ENCODE measurements at regions not wholly inside any gene's neighbourhood (a gene's known extent, or its start where the extent isn't known, plus 50 kb on each side); places are given as distances from the start of the nearest gene placed in this dataset.

DNA sequence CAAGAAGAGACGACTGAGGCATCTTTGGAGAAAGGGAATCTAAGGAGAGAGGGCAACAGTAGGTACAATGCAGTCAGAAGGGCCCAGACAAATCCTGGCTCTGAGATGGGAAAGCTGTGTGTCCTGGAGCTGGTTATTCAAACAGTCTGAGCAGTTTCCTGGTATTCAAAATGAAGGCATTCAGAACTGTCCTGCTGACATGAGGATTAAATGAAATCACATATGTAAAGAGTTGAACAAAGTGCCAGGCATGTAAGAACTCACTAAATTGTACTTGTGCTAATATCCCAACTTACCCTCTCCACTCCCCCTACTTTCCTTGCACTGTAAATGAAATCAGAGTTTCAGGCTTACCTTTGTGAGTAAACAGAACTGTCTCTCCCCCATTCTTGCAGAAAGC lies 60.9 kb upstream of the LDB2 start:
- TF ChIP-seq, protein P1, sequence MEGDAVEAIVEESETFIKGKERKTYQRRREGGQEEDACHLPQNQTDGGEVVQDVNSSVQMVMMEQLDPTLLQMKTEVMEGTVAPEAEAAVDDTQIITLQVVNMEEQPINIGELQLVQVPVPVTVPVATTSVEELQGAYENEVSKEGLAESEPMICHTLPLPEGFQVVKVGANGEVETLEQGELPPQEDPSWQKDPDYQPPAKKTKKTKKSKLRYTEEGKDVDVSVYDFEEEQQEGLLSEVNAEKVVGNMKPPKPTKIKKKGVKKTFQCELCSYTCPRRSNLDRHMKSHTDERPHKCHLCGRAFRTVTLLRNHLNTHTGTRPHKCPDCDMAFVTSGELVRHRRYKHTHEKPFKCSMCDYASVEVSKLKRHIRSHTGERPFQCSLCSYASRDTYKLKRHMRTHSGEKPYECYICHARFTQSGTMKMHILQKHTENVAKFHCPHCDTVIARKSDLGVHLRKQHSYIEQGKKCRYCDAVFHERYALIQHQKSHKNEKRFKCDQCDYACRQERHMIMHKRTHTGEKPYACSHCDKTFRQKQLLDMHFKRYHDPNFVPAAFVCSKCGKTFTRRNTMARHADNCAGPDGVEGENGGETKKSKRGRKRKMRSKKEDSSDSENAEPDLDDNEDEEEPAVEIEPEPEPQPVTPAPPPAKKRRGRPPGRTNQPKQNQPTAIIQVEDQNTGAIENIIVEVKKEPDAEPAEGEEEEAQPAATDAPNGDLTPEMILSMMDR (IDR thresholded peaks at IDR 0.05): no peak
- TF ChIP-seq POLR2A (IDR thresholded peaks at IDR 0.05): no peak

Data from suprapubic skin (tissue), 3 donors.